H1 (cell line): ENCODE measurements at regions not wholly inside any gene's neighbourhood (a gene's known extent, or its start where the extent isn't known, plus 50 kb on each side); places are given as distances from the start of the nearest gene placed in this dataset.

Experiments used
- CHD1 ChIP-seq: IDR thresholded peaks from 2 replicates; pipeline ENCODE4 v1.6.1; 2012; ENCODE audit warnings: low read depth, low read length, improper control_type of control experiment
- EGR1 ChIP-seq: IDR thresholded peaks from 2 replicates; pipeline ENCODE4 v1.6.1; 2011; ENCODE audit warnings: low read depth, low read length, borderline replicate concordance
- MAX ChIP-seq: IDR thresholded peaks from 2 replicates; pipeline ENCODE4 v1.6.1; 2012; ENCODE audit warnings: inconsistent platforms
- NANOG ChIP-seq: IDR thresholded peaks from 2 replicates; pipeline ENCODE4 v1.6.1; 2011; ENCODE audit warnings: low read length, low read depth, mild to moderate bottlenecking, inconsistent platforms; ENCODE audit not compliant: insufficient read depth, poor library complexity, severe bottlenecking
- POLR2AphosphoS5 ChIP-seq: IDR thresholded peaks from 2 replicates; pipeline ENCODE4 v1.6.1; 2011; ENCODE audit warnings: low read depth, low read length
- SP1 ChIP-seq: IDR thresholded peaks from 2 replicates; pipeline ENCODE4 v1.6.1; 2011; ENCODE audit warnings: low read depth, low read length
- TF ChIP-seq, protein P1 (sequence below), 3 experiments: IDR thresholded peaks; 1 replicate in 2 of 3; 2 replicates in 1 of 3; pipeline versions ENCODE4 v1.5.1 to v1.6.1; 2011; ENCODE audit warnings: low read length in 3 of 3, mild to moderate bottlenecking in 3 of 3, inconsistent platforms in 2 of 3, low read depth in 1 of 3, moderate library complexity in 1 of 3; ENCODE audit not compliant: insufficient read depth in 1 of 3; ENCODE audit errors: control extremely low read depth in 1 of 3

GRCh38 chr1:189970331-189971230 lies 507.1 kb downstream of the BRINP3 start:
- TF ChIP-seq SP1 (no peak), POLR2AphosphoS5 (no peak), NANOG (no peak), MAX (no peak), EGR1 (no peak), CHD1 (no peak)
- TF ChIP-seq, protein P1, sequence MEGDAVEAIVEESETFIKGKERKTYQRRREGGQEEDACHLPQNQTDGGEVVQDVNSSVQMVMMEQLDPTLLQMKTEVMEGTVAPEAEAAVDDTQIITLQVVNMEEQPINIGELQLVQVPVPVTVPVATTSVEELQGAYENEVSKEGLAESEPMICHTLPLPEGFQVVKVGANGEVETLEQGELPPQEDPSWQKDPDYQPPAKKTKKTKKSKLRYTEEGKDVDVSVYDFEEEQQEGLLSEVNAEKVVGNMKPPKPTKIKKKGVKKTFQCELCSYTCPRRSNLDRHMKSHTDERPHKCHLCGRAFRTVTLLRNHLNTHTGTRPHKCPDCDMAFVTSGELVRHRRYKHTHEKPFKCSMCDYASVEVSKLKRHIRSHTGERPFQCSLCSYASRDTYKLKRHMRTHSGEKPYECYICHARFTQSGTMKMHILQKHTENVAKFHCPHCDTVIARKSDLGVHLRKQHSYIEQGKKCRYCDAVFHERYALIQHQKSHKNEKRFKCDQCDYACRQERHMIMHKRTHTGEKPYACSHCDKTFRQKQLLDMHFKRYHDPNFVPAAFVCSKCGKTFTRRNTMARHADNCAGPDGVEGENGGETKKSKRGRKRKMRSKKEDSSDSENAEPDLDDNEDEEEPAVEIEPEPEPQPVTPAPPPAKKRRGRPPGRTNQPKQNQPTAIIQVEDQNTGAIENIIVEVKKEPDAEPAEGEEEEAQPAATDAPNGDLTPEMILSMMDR (IDR thresholded peaks at IDR 0.05; ENCODE audit: control extremely low read depth in 1 of 3, insufficient read depth in 1 of 3, low read depth in 1 of 3, low read length in 3 of 3), result no peak
